Ramos (cell line): ENCODE measurements at regions not wholly inside any gene's neighbourhood (a gene's known extent, or its start where the extent isn't known, plus 50 kb on each side); places are given as distances from the start of the nearest gene placed in this dataset.

ENCODE experiments used
- in situ Hi-C: fragments of 300-500 bp; cut with MboI; formaldehyde crosslinking; loops from one replicate; pipeline ENCODE4 v1.14.3; 2022; ENCODE audit warnings: low sequenced_read_pairs; ENCODE audit not compliant: unreplicated experiment

GRCh38 chr18:75654386-75654785 is 226.9 kb upstream of the SMIM21 start:
- in situ Hi-C loops = no loop called here

GRCh38 chr18:75652528-75652927 is 225.0 kb upstream of the SMIM21 start:
- in situ Hi-C loops = no loop called here

GRCh38 chr18:75644871-75645270 is 217.4 kb upstream of the SMIM21 start:
- in situ Hi-C loops = no loop called here

GRCh38 chr18:75643083-75643482 is 215.6 kb upstream of the SMIM21 start:
- in situ Hi-C loops = no loop called here

- in situ Hi-C loops = no loop called here
Observed at GRCh38 chr18:75639472-75639831, 211.9 kb upstream of the SMIM21 start.

GRCh38 chr18:75638776-75639471 is 211.4 kb upstream of the SMIM21 start:
- in situ Hi-C loops = no loop called here

GRCh38 chr18:75638223-75638775 is 210.8 kb upstream of the SMIM21 start:
- in situ Hi-C loops = no loop called here

- in situ Hi-C loops = no loop called here
Observed at GRCh38 chr18:75635096-75635495, 207.6 kb upstream of the SMIM21 start.

GRCh38 chr18:75625966-75626365 is 198.5 kb upstream of the SMIM21 start:
- in situ Hi-C loops = no loop called here

- in situ Hi-C loops = no loop called here
Observed at GRCh38 chr18:75624869-75625268, 197.4 kb upstream of the SMIM21 start.

- in situ Hi-C loops = no loop called here
Observed at GRCh38 chr18:75621818-75622217, 194.3 kb upstream of the SMIM21 start.

GRCh38 chr18:75618146-75618545 is 190.6 kb upstream of the SMIM21 start:
- in situ Hi-C loops = no loop called here

GRCh38 chr18:75612456-75612855 is 185.0 kb upstream of the SMIM21 start:
- in situ Hi-C loops = no loop called here

GRCh38 chr18:75607701-75608100 is 180.2 kb upstream of the SMIM21 start:
- in situ Hi-C loops = no loop called here

- in situ Hi-C loops = no loop called here
Observed at GRCh38 chr18:75592527-75592926, 165.0 kb upstream of the SMIM21 start.

- in situ Hi-C loops = no loop called here
Observed at GRCh38 chr18:75588412-75588811, 160.9 kb upstream of the SMIM21 start.

GRCh38 chr18:75587131-75587530 is 159.6 kb upstream of the SMIM21 start:
- in situ Hi-C loops = no loop called here

- in situ Hi-C loops = no loop called here
Observed at GRCh38 chr18:75586130-75586889, 158.8 kb upstream of the SMIM21 start.

- in situ Hi-C loops = no loop called here
Observed at GRCh38 chr18:75582940-75583339, 155.4 kb upstream of the SMIM21 start.

GRCh38 chr18:75582406-75582821 is 154.9 kb upstream of the SMIM21 start:
- in situ Hi-C loops = no loop called here

- in situ Hi-C loops = no loop called here
Observed at GRCh38 chr18:75581336-75582131, 154.0 kb upstream of the SMIM21 start.
